ENCODE measurements at regions not wholly inside any gene's neighbourhood (a gene's known extent, or its start where the extent isn't known, plus 50 kb on each side); places are given as distances from the start of the nearest gene placed in this dataset.

- no peak for DNase-seq
Observed at GRCh38 chr9:14960881-14961280, 50.7 kb upstream of the FREM1 start.
